Left forelimb (tissue), 1 donor: ENCODE measurements at regions not wholly inside any gene's neighbourhood (a gene's known extent, or its start where the extent isn't known, plus 50 kb on each side); places are given as distances from the start of the nearest gene placed in this dataset.

Experiments
- DNase-seq: peaks from one replicate; pipeline ENCODE4 v3.0.0-alpha.2; 2018; ENCODE audit warnings: low spot score

DNA sequence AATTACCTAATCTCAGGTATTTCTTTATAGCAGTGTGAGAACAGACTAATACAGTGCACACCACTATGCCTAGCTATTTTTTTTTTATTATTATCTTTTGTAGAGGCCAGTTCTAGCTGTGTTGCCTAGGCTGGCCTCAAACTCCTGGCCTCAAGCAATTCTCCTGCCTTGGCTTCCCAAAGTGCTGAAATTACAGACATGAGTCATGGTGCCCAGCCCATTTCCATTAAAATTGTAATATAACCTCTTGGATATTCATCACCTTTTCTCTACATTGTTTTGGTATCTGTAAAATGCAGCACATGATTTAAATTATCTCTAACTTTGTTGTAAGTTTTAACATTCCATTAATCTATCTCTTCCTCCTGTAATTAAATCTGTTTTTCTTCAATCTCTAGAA, 2052.9 kb downstream of the ARAP2 start:
- no peak for DNase-seq

DNA sequence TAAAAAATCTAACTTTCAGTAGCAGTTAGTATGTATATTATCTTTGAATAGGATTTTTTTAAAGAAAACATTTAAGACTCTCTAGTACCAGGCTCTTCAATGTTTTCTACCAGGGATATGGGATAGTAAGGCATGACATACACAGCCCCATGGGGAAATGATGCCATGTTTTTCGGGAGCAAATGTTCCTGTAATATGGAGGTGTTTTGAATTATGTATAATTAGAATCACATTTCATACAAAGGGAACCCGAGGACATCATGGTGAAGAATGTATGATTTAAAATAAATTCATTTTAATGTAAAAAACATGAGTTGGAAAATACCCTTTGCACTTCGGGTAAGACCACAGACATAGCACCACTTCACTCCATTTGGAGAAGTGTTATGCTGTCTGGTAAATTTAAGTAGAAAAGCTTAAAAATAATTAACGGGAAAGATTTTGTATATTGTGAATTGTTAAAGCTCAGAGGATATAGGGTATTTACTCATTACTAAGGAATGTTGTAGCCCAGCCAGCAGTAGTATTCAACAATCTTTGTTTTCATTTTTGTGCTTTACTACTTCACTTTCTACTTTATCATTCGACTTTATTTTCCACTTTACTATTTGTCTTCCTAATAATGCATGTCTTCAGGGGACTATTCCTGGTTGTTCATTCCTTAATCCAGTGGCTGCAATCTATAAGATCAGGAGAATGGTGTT, 2050.7 kb downstream of the ARAP2 start:
- DNase-seq, result no peak

DNA sequence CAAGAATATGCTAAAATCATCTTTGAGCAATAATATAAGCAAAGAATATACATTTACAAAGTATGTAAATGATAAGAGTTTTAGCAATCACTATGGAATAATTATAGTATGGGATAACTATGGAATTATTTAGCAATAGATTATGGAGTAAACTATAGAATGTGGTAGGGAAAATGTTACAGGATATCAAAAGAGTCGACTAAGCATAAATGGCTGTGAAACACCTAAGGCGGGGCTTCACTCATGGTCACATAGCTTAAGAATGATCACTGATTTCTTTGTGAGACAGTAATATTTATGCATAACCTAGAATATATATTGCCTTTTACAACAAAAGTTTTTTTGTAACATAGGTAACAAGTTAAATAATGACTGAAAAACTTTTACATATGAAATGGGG, 2049.7 kb downstream of the ARAP2 start:
- no peak for DNase-seq

DNA sequence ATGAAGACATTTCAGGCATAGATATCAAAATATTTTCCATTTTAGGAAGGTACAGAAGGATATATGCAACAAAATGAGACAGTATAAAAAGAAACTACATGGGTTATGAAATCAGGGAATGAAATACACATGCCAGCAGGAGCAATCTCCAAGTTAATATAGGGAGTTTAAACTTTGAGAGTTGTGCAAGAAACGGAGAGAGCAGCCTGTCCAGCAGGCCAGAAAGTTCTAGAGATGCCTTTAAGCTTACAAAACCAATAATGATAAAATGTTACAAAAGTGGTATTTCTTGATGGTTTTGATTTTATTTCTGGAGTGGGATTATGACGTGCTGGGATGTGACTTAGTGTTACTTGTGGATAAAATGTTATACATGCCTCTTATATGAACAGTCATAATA, 2047.9 kb downstream of the ARAP2 start:
- no peak for DNase-seq

DNA sequence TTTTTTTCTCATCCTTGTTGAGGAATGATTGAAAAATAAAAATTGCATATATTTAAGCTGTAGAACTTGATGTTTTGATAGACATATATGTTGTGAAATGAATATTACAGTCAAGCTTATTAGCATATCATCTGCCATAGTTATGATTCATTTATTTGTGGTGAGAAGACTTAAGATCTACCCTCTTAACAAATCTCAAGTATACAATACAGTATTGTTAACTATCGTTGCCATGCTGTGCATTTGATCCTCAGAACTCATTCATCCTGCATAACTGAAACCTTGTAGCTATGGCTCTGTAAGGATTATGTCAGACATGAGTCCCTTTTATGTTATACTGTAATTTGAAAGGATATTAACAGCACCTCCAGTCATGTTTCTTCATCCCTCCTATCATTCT, 2045.3 kb downstream of the ARAP2 start:
- DNase-seq, result no peak

DNA sequence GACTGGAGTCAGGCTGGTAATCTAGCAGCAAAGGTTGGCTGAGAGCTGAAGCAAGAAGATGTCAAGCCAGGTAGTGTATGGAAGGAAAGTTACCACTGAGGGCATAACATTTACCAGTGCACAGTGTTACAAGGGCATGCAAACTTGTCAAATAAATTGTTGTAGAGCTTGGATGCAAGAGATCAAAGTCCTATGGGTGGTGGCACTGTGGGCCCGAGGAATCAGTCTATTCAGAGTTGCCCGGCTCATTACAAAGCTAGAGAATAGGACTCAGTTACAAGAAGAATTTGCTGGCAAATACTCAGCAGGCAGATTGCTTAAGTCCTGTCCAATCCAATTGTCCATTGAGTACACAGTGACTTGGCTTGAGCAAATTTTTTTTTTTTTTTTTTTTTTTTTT, 2043.8 kb downstream of the ARAP2 start:
- DNase-seq, result no peak

DNA sequence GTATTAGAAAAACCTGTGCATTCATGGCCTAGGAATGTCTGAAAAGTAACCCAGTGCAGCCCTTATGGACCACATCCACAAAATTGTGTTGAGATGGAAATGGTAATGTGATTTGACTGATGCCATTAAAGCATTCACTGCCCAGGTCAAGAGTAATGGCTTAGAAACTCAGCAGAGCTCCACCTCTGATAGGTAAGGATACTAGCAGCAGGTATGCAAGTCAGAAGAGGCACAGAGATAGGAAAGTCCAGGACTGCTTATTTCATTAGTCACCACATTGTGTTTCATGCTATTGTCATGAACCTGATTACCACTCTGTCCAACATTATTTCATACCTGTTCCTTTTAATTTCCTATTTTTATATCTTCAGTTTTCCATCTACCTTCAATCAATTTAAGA, 2042.2 kb downstream of the ARAP2 start:
- no peak for DNase-seq

DNA sequence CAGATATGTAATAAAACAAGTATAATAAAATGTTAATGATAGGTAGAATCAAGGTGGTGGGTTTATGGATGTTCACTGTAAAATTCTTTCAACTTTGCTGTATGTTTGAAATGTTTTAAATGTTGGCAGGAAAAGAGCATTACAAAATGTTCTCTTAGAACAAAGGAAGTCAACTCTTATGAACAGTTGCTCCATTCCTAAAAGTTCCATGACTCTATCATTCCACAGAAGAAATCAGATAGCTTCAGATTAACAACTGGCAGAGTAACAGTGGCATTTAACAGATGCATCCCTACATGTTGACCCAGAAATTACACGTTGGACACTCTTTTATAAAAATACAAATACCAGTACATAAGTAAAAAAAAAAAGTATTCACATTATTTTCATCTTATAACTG, 2023.7 kb downstream of the ARAP2 start:
- no peak for DNase-seq

DNA sequence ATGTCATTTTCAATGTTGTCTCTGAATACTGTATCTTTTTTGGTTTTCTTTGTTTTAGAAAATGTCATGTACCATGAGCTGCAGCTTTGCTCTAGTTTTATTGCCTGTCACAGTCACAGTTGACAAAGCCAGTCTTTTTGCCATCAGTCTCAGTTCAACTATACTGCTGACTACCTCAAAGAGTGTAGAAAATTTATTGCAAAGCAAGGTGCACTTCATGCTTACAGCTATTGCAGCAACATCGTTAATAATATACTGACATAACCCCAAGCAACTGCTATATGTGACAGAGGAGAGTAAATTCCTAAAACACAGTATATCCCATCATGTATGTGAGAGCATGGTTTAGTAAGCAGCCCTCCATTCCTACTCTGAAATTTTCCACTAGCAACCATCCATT, 2022.3 kb downstream of the ARAP2 start:
- no peak for DNase-seq

DNA sequence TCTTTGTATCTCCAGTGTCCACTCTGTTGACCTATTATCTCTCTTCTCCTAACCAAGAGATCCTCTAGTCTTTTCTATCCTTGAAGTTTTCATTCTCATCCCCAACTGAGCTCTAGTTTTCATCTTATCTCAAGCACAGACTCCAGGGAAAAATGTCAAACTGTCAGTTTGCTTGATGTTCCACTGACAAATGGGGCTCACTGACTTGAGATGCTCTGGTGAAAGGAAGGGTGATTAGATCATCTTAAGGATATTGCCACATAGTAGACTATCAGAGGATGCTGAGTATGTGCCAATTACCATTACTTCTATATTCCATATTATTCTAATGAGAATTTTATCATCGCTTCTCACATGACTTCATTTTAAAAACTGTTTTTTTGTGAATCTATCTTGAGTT, 2008.2 kb downstream of the ARAP2 start:
- DNase-seq, result no peak

DNA sequence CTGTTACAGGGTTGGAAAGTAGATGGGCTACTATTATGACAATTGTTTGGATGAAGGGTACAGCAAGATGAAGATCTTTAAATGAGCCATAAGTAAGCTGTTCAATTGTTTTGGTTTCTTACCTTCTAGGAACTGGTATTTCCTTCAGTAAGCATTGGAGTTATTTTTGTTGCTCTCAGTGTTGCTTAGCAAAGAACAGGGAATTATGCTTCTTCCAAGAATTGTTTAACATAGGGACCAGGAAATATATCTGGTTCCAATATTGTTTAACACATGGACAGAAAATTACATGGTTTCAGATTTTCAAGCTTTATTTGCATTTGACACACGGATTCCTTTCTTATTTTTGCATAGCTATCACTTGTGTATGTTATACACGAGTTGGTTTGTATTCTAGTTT, 1999.0 kb downstream of the ARAP2 start:
- no peak for DNase-seq

DNA sequence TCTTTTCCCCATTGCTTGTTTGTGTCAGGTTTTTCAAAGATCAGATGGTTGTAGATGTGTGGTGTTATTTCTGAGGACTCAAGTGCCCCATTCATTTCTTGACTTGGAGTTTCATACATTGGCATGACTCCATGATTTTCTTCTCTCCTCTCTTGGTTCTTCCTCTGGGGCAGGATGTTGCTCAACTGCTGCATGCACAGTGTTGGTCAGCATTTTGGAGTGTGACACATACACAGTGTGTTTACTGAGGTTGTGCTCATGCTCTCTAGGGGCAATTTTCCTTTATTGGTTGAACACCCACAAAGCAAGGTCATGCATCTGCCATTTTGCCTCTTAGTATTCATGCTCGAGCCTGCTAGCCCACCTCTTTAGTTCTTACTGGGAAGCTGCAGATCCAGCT, 1993.8 kb downstream of the ARAP2 start:
- DNase-seq, result no peak

DNA sequence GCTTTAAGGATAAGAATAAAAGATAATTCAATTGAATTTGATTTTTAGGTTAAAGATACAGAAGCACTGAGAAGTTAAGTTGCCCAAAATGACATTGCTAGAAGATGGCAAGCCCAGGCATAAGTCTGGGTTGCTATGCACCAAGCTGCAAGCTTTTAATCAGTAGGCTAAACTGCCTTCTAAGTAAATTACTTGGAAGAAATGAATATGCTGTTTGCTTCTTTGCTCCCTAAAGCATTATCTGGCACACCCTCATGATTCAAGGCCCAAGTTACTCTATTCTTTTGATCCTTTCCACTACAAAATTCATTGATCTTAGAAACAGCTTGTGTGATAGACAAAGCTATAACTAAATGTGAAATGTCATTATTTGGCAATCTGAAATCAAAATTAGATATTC, 1991.1 kb downstream of the ARAP2 start:
- no peak for DNase-seq

DNA sequence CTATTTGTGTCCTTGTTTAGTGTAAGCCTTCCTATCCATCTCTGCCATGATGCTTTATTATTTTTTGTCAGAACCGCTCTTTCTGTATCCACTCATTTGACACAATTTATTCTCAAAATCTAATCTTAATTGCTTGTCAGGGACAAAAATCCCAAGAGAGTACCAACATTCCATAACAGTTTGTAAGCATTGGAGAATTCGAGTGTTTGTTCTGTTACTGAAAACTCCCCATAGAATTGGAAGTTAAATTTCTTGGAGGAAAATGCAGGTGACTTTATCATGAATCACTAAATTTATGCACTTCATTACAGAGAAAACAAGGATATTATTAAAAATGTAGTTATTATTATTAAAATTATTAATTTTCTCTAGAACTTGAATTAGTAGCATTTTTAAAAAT, 1986.1 kb downstream of the ARAP2 start:
- DNase-seq, result no peak

DNA sequence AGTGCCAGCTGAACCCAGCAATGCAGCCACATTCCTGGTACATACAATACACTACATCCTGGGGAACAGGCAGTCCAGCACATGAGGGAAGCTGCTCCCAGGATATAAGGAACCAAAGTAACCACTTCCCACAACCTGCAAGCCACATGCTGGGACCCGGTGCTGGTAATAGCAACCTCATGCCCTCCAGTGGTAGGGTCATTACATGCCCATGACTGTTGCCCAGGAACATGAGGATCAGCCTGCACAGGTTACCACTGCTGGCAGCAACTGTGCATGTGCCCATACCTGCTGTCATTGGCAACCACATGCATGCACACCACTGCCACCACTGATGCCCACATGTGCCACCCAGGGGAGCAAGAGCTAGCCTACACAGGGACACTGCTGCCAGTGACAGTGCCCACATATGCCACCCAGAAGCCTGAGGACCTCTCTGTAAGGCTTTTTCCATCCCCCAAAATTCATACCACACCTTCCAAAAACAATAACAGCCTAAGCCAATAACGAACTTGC, 1982.5 kb downstream of the ARAP2 start:
- DNase-seq, result no peak

DNA sequence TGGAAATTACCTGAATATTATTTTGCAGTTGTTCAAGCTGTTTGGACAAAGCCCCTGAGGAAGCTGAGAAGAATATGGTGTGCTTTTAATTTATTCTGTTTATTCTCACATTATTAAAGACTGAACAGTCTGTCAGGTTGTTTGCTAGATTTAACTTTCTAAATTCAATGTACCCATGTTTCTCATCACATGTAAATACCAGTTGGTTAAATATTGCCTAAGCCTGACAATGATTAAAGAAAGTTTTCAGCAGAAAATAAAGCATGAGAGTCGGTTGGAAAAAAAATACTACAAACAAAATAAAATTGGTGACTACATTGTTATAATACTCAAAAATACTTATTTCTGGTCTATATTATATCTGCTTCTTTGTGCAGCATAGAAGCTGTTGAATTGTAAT, 1974.7 kb downstream of the ARAP2 start:
- no peak for DNase-seq

DNA sequence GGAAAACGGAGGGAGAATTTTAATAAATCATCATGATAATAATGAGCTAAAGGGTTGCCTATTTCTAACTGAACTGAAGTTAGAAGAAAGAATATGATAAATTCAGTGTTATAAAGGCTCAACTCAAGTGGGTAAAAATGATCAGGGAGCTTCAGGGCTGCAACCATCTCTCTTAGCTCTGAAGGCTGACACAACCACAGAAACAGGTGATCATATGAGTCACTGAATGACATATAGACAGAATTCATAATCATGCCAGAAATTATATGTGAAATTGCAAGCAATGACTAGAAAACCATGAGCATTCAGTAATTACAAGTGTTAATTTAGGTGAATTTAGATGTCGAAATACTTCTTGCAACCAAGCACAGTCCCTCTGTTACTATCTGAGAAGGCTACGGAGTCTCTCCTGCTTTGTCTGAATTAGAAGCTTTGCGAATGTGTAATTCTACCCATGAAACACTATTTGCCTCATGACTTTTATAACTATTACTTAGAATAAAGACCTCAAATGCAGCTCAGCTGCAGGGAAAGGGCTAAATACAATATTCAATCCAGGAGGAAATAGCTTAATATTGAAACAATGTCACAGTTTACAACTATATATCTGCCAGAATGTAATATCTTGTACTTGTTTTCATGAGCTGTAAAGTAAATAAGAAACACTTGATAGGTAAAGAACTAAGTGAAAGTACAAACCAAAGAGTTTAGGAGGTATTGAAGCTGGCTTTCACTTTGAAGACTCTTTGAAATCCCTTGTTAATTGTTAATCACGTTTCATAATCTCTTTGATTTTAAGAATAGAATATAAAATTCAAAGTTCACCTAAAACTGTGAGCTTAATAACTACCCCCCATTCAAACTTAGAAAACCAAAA, 1972.6 kb downstream of the ARAP2 start:
- no peak for DNase-seq

DNA sequence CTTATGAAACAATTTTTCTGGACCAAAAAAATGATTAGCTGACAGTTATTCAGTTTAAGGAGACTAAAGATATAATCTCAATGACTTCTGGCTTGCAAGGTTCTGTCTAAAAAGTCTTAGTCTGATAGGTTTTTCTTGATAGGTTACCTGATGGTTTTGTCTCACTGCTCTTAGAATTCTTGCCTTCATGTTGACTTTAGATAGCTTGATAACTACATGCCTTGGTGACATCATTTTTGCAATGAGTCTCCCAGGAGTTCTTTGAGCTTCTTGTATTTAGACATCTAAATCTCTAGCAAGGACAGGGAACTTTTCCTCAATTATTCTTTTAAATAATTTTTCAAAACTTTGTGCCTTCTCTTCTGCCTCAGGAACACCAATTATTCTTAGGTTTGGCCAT, 1965.3 kb downstream of the ARAP2 start:
- DNase-seq, result no peak

DNA sequence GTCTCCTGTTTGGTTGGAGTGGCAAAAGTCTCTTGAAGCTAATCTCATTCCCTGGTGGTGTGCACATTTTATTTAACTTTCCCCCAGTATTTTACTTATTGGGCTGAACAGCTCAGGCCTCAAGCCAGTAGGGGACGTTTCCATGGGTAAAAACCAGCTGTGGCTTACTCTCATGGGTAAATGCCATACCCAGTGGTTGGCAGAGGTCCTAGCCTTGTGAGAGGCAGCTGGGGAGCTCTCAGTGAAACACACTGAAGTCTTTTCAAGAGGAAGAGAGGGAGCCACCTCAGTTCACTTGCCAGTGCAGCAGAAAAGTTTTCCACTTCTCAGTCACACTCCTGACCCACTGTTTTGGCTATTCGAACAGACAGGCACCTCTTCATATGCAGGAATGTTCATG, 1964.2 kb downstream of the ARAP2 start:
- DNase-seq, result no peak

DNA sequence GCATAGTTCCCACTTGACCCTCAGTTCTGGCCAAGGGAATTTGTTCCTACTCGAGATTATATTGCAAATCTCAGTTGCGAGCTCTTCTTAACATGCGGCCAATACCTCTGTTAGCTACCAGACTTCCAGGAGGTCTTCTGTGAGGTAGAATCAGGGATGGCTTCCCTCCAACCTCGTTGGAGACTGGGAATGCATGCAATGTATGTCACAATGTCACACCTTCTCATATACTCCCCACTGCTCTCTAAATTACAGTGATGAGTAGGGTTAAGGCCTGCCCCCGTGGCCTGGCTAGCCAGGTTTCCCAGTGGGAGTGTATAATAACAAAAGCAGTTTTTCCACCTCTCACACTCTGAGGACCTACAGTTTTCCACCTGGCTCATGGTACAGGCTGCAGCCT, 1962.5 kb downstream of the ARAP2 start:
- no peak for DNase-seq

DNA sequence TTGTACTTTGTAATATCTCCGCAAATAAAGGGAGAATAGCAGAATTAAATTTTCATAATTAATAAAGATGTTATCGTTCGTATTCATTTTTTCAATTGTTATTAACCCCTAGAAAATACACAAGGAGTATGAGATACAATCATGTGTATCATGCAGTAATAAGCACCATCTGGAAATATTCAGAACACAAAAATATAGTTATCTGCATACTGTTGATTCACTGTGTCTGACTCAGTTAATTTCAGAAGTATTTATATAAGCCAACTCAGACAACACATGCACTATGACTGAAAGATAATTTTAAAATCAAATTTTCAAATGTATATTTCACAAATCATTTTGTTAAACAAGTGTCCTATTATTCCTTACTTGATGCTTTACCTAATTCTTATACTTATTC, 1954.8 kb downstream of the ARAP2 start:
- no peak for DNase-seq

DNA sequence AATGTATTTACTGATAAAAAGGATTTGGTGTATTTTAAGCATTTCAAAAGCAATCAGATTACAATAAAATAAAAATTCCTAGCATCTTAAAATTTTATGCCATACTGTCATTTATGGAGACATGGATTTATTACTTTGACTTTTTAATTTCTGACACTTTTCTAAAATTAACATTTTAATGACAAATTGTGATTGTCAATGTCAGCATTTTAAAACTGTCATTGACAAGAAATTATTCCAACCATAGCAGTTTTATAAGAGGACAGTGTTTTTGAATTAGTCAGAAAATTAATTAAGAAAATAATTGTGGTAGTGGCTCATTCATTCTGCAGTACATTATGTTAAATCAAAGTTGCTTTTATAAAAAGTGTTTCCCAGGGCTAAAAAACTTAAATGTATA, 1954.4 kb downstream of the ARAP2 start:
- no peak for DNase-seq

DNA sequence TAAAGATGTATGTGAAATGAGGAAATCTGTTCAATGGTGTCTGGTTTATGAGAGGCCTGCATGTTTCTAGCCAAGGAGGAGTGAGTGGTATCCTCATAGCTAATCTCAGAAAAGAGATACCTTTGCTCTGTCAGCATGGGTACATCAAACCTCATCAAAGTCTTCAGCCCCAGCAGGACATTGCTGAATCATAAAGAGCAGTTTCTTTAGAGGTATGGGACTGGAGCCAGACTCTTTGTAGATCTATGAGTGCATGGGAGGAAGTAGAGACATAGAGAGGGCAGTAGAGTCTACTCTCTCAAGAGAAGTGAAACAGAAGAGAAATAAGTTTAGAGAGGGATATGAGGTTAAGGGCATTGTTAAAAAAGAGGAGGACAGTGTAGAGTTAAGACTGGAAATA, 1950.9 kb downstream of the ARAP2 start:
- no peak for DNase-seq
